ENCODE measurements at regions not wholly inside any gene's neighbourhood (a gene's known extent, or its start where the extent isn't known, plus 50 kb on each side); places are given as distances from the start of the nearest gene placed in this dataset.

- H3K9me3 ChIP-seq (ENCODE audit: control insufficient read depth in 4 of 4, insufficient read depth in 3 of 4, low read length in 3 of 4) = no peaks in the 10 kb centered on the region
- 74 to 80% methylated on average over 8 of the region's 8 CpGs for WGBS, 2 donors
- H3K9ac ChIP-seq (ENCODE audit: insufficient read depth in 1 of 2, low read length in 2 of 2) = no peak overlapping the region
- no peak overlapping the region for H3K27ac ChIP-seq (ENCODE audit: low read depth in 1 of 2, low read length in 1 of 2)
- no peak overlapping the region for H3K4me3 ChIP-seq
- no peaks in the 10 kb centered on the region for H3K36me3 ChIP-seq (ENCODE audit: control insufficient read depth in 4 of 4, insufficient read depth in 4 of 4, low read length in 4 of 4)
- peaks cover 0 to 10% (median 0%) of the 10 kb centered on the region in 5 donors for H3K4me1 ChIP-seq (ENCODE audit: control insufficient read depth in 5 of 5, insufficient read depth in 5 of 5, low read length in 5 of 5)
- TF ChIP-seq CTCF (IDR thresholded peaks at IDR 0.05; ENCODE audit: control extremely low read depth, extremely low read depth) = no peak
- no peaks in the 10 kb centered on the region for H3K27me3 ChIP-seq (ENCODE audit: control insufficient read depth in 3 of 3, insufficient read depth in 3 of 3, low read length in 2 of 3)
- ATAC-seq (ENCODE audit: insufficient read depth, low FRiP score) (no peak), DNase-seq (no peak)
These were observed 99.3 kb downstream of the CTTN start for GRCh38 chr11:70497536-70498075.

- 73 to 91% methylated on average over 7 of the region's 7 CpGs for WGBS, 2 donors
- peaks cover 0 to 10% (median 0%) of the 10 kb centered on the region in 5 donors for H3K4me1 ChIP-seq (ENCODE audit: control insufficient read depth in 5 of 5, insufficient read depth in 5 of 5, low read length in 5 of 5)
- DNase-seq = peak; percentile 69 to 86 (median 82)
- H3K36me3 ChIP-seq (ENCODE audit: control insufficient read depth in 4 of 4, insufficient read depth in 4 of 4, low read length in 4 of 4) = no peaks in the 10 kb centered on the region
- TF ChIP-seq CTCF (IDR thresholded peaks at IDR 0.05; ENCODE audit: control extremely low read depth, extremely low read depth) = no peak
- H3K9me3 ChIP-seq (ENCODE audit: control insufficient read depth in 4 of 4, insufficient read depth in 3 of 4, low read length in 3 of 4) = no peaks in the 10 kb centered on the region
- no peak for ATAC-seq (ENCODE audit: insufficient read depth, low FRiP score)
- H3K4me3 ChIP-seq = no peak overlapping the region
- H3K27ac ChIP-seq (ENCODE audit: low read depth in 1 of 2, low read length in 1 of 2) = no peak overlapping the region
- H3K27me3 ChIP-seq (ENCODE audit: control insufficient read depth in 3 of 3, insufficient read depth in 3 of 3, low read length in 2 of 3) = no peaks in the 10 kb centered on the region
- H3K9ac ChIP-seq (ENCODE audit: insufficient read depth in 1 of 2, low read length in 2 of 2) = no peak overlapping the region
These were observed 99.8 kb downstream of the CTTN start for GRCh38 chr11:70498171-70498571.

- Histone ChIP-seq H3K4me1 (ENCODE audit: control insufficient read depth in 5 of 5, insufficient read depth in 5 of 5, low read length in 5 of 5) (peaks cover 0 to 10% (median 0%) of the 10 kb centered on the region in 5 donors), H3K36me3 (ENCODE audit: control insufficient read depth in 4 of 4, insufficient read depth in 4 of 4, low read length in 4 of 4) (no peaks in the 10 kb centered on the region), H3K9me3 (ENCODE audit: control insufficient read depth in 4 of 4, insufficient read depth in 3 of 4, low read length in 3 of 4) (no peaks in the 10 kb centered on the region), H3K9ac (ENCODE audit: insufficient read depth in 1 of 2, low read length in 2 of 2) (no peak overlapping the region), H3K27me3 (ENCODE audit: control insufficient read depth in 3 of 3, insufficient read depth in 3 of 3, low read length in 2 of 3) (no peaks in the 10 kb centered on the region), H3K4me3 (no peak overlapping the region), H3K27ac (ENCODE audit: low read depth in 1 of 2, low read length in 1 of 2) (no peak overlapping the region)
- 93 to 94% methylated on average over 26 of the region's 26 CpGs for WGBS, 2 donors
- ATAC-seq (ENCODE audit: insufficient read depth, low FRiP score) (no peak), DNase-seq (no peak)
- TF ChIP-seq CTCF (IDR thresholded peaks at IDR 0.05; ENCODE audit: control extremely low read depth, extremely low read depth) = no peak
These were observed 100.9 kb downstream of the CTTN start for GRCh38 chr11:70498976-70499801.

Measured in lung (tissue), 11 donors.